ENCODE measurements at regions not wholly inside any gene's neighbourhood (a gene's known extent, or its start where the extent isn't known, plus 50 kb on each side); places are given as distances from the start of the nearest gene placed in this dataset.

- FAIRE-seq: no peak
These were observed 336.7 kb upstream of the KCNH7 start for GRCh38 chr2:163175294-163175693.

GRCh38 chr2:163173591-163173990 lies 335.0 kb upstream of the KCNH7 start:
- no peak for TF ChIP-seq CTCF (IDR thresholded peaks at IDR 0.05; ENCODE audit: borderline replicate concordance, extremely low read depth, insufficient read depth)
- H3K9ac ChIP-seq (ENCODE audit: low read length in 3 of 3): no peak overlapping the region
- no peak overlapping the region for H3K27ac ChIP-seq (ENCODE audit: low read depth in 2 of 2, low read length in 2 of 2)
- no peak overlapping the region for H3K4me3 ChIP-seq (ENCODE audit: low read length in 3 of 3)
- H3K27me3 ChIP-seq (ENCODE audit: control insufficient read depth, insufficient read depth, low read length): no peaks in the 10 kb centered on the region
- no peaks in the 10 kb centered on the region for H3K4me1 ChIP-seq (ENCODE audit: control insufficient read depth in 2 of 3, insufficient read depth in 2 of 3, low read depth in 1 of 3, low read length in 3 of 3)
- FAIRE-seq (no peak), DNase-seq (peak in 1 of 5 donors; percentile 5)
- intact Hi-C loops (cut with DNase I): no loop called here
- H3K36me3 ChIP-seq (ENCODE audit: control insufficient read depth in 2 of 3, insufficient read depth in 3 of 3, low read length in 3 of 3): no peaks in the 10 kb centered on the region
- no peaks in the 10 kb centered on the region for H3K9me3 ChIP-seq (ENCODE audit: control insufficient read depth in 2 of 3, insufficient read depth in 1 of 3, low read length in 3 of 3)

More at GRCh38 chr2:163175294-163175693, 336.7 kb upstream of the KCNH7 start:
- TF ChIP-seq CTCF (IDR thresholded peaks at IDR 0.05; ENCODE audit: borderline replicate concordance, extremely low read depth, insufficient read depth): no peak
- H3K27me3 ChIP-seq (ENCODE audit: control insufficient read depth, insufficient read depth, low read length): no peaks in the 10 kb centered on the region
- intact Hi-C loops (cut with DNase I): no loop called here
- H3K27ac ChIP-seq (ENCODE audit: low read depth in 2 of 2, low read length in 2 of 2): no peak overlapping the region
- no peak overlapping the region for H3K9ac ChIP-seq (ENCODE audit: low read length in 3 of 3)
- no peak overlapping the region for H3K4me3 ChIP-seq (ENCODE audit: low read length in 3 of 3)
- peak in 2 of 5 donors; percentile 24 to 43 for DNase-seq
- no peaks in the 10 kb centered on the region for H3K36me3 ChIP-seq (ENCODE audit: control insufficient read depth in 2 of 3, insufficient read depth in 3 of 3, low read length in 3 of 3)
- no peaks in the 10 kb centered on the region for H3K9me3 ChIP-seq (ENCODE audit: control insufficient read depth in 2 of 3, insufficient read depth in 1 of 3, low read length in 3 of 3)
- H3K4me1 ChIP-seq (ENCODE audit: control insufficient read depth in 2 of 3, insufficient read depth in 2 of 3, low read depth in 1 of 3, low read length in 3 of 3): no peaks in the 10 kb centered on the region

- no peaks in the 10 kb centered on the region for H3K27me3 ChIP-seq (ENCODE audit: control insufficient read depth, insufficient read depth, low read length)
- H3K4me1 ChIP-seq (ENCODE audit: control insufficient read depth in 2 of 3, insufficient read depth in 2 of 3, low read depth in 1 of 3, low read length in 3 of 3): no peaks in the 10 kb centered on the region
- no peaks in the 10 kb centered on the region for H3K9me3 ChIP-seq (ENCODE audit: control insufficient read depth in 2 of 3, insufficient read depth in 1 of 3, low read length in 3 of 3)
- H3K4me3 ChIP-seq (ENCODE audit: low read length in 3 of 3): no peak overlapping the region
- intact Hi-C loops (cut with DNase I): no loop called here
- no peak overlapping the region for H3K27ac ChIP-seq (ENCODE audit: low read depth in 2 of 2, low read length in 2 of 2)
- no peak for DNase-seq
- no peak for FAIRE-seq
- no peaks in the 10 kb centered on the region for H3K36me3 ChIP-seq (ENCODE audit: control insufficient read depth in 2 of 3, insufficient read depth in 3 of 3, low read length in 3 of 3)
- no peak overlapping the region for H3K9ac ChIP-seq (ENCODE audit: low read length in 3 of 3)
- TF ChIP-seq CTCF (IDR thresholded peaks at IDR 0.05; ENCODE audit: borderline replicate concordance, extremely low read depth, insufficient read depth): no peak
These were observed 333.4 kb upstream of the KCNH7 start for GRCh38 chr2:163171786-163172530.
